ENCODE measurements at regions not wholly inside any gene's neighbourhood (a gene's known extent, or its start where the extent isn't known, plus 50 kb on each side); places are given as distances from the start of the nearest gene placed in this dataset.

GRCh38 chr2:2768476-2768875 is 437.4 kb upstream of the MYT1L start:
- BruUV-seq (replicated peaks) = no TSS peak
- Histone ChIP-seq H3K9me1 (ENCODE audit: insufficient read depth, low read length) (no peaks in the 10 kb centered on the region), H2BK120ac (ENCODE audit: low read depth, low read length) (no peak overlapping the region), H3K9me3 (ENCODE audit: control insufficient read depth, insufficient read depth, low read length) (peaks cover 77% of the 10 kb centered on the region), H4K91ac (ENCODE audit: insufficient read depth, low read depth, low read length) (no peak overlapping the region), H3K9ac (ENCODE audit: low read depth, low read length) (no peak overlapping the region), H4K20me1 (ENCODE audit: insufficient read depth, low read length) (no peaks in the 10 kb centered on the region), H3K79me1 (ENCODE audit: low read depth in 1 of 2, low read length in 2 of 2) (no peaks in the 10 kb centered on the region), H3K23ac (ENCODE audit: low read depth, low read length) (no peak overlapping the region), H2BK5ac (ENCODE audit: low read depth, low read length, poor library complexity, severe bottlenecking) (no peak overlapping the region), H4K8ac (ENCODE audit: low read depth in 2 of 2, low read length in 2 of 2) (no peak overlapping the region), H2BK15ac (ENCODE audit: low read depth, low read length) (no peak overlapping the region), H3K14ac (replicated peaks; ENCODE audit: low read depth, low read length) (no peak overlapping the region), H3K4ac (ENCODE audit: low read depth, low read length) (no peak overlapping the region), H3K36me3 (ENCODE audit: control insufficient read depth, insufficient read depth, low read length) (no peaks in the 10 kb centered on the region), H3K27ac (ENCODE audit: insufficient read depth, low read length) (no peak overlapping the region), H2BK20ac (ENCODE audit: low read depth, low read length) (no peak overlapping the region), H4K5ac (ENCODE audit: low read depth, low read length) (no peak overlapping the region), H3K4me2 (ENCODE audit: low read depth, low read length) (no peak overlapping the region), H3K56ac (ENCODE audit: extremely low read depth, insufficient read depth, low read length) (no peak overlapping the region), H2AK5ac (ENCODE audit: low read depth, low read length) (no peak overlapping the region), H2AK9ac (replicated peaks; ENCODE audit: low read depth, low read length, poor library complexity) (no peak overlapping the region), H2AFZ (replicated peaks; ENCODE audit: low read length, poor library complexity) (no peak overlapping the region), H3K27me3 (ENCODE audit: control insufficient read depth, insufficient read depth, low read length) (no peaks in the 10 kb centered on the region), H3K18ac (ENCODE audit: low read depth, low read length) (no peak overlapping the region), H3K4me1 (ENCODE audit: control insufficient read depth, insufficient read depth, low read length) (no peaks in the 10 kb centered on the region), H3K4me3 (ENCODE audit: insufficient read depth, low read depth, low read length) (no peak overlapping the region)
- in situ Hi-C loops (cut with MboI; ENCODE audit: low sequenced_read_pairs) (no loop called here), dilution Hi-C loops (cut with HindIII; ENCODE audit: low sequenced_read_pairs, unreplicated experiment) (no loop called here), intact Hi-C loops (cut with micrococcal nuclease) (no loop called here)
- 60% methylated on average over 4 of the region's 6 CpGs; no CpG with 5 or more reads in 1 of the 2 experiments for WGBS, 2 experiments (ENCODE audit: extremely low coverage in 2 of 2, insufficient read length in 1 of 2)
- ATAC-seq (ENCODE audit: low read depth) (no peak), DNase-seq (no peak)
- ChIA-PET CTCF (no interaction called here), POLR2A (ENCODE audit: unreplicated experiment) (no interaction called here)
- TF ChIP-seq CTCF (conservative IDR thresholded peaks at IDR 0.05; ENCODE audit: low read depth, low read length) = no peak
- no peak for TF ChIP-seq MAFK (IDR thresholded peaks at IDR 0.05; ENCODE audit: low read depth, low read length)
- no peak for TF ChIP-seq MXI1 (IDR thresholded peaks at IDR 0.05; ENCODE audit: borderline replicate concordance, low read depth, low read length)
- TF ChIP-seq CEBPB (IDR thresholded peaks at IDR 0.05; ENCODE audit: low read depth, low read length) = no peak
- TF ChIP-seq NFE2L2 (IDR thresholded peaks at IDR 0.05; ENCODE audit: low read depth, low read length) = no peak
- TF ChIP-seq RAD21 (IDR thresholded peaks at IDR 0.05; ENCODE audit: low read length) = no peak
- TF ChIP-seq RCOR1 (IDR thresholded peaks at IDR 0.05; ENCODE audit: insufficient replicate concordance, low read length) = no peak
- TF ChIP-seq RFX5 (IDR thresholded peaks at IDR 0.05; ENCODE audit: low read depth, low read length) = no peak
- no peak for TF ChIP-seq ELK1 (IDR thresholded peaks at IDR 0.05; ENCODE audit: borderline replicate concordance, low read depth, low read length)
